ENCODE measurements at regions not wholly inside any gene's neighbourhood (a gene's known extent, or its start where the extent isn't known, plus 50 kb on each side); places are given as distances from the start of the nearest gene placed in this dataset.

GRCh38 chr11:109229682-109230081 lies 192.3 kb upstream of the C11orf87 start:
- Mint-ChIP-seq H3K36me3 (ENCODE audit: low read depth) (no peaks in the 10 kb centered on the region), H3K4me3 (no peak overlapping the region), H3K27me3 (no peaks in the 10 kb centered on the region), H3K4me1 (ENCODE audit: low read depth) (no peaks in the 10 kb centered on the region), H3K27ac (no peak overlapping the region), H3K9me3 (peaks cover 4% of the 10 kb centered on the region)
- ATAC-seq (ENCODE audit: poor library complexity): no peak
- Histone ChIP-seq H3K36me3 (ENCODE audit: insufficient read depth, low read length) (no peaks in the 10 kb centered on the region), H3K4me3 (ENCODE audit: low read length) (no peak overlapping the region), H3K27ac (ENCODE audit: low read depth in 1 of 2, low read length in 2 of 2) (no peak overlapping the region), H3K9me3 (ENCODE audit: control insufficient read depth in 1 of 2, insufficient read depth in 1 of 2, low read length in 2 of 2) (no peaks in the 10 kb centered on the region), H3K4me1 (ENCODE audit: insufficient read depth, low read length) (no peaks in the 10 kb centered on the region), H3K27me3 (ENCODE audit: control insufficient read depth in 1 of 2, insufficient read depth in 2 of 2, low read length in 2 of 2) (no peaks in the 10 kb centered on the region)
- ChIA-PET CTCF (no interaction called here), POLR2A (no interaction called here)
- intact Hi-C loops (cut with DNase I, micrococcal nuclease): no loop called here
- no peak for TF ChIP-seq CTCF (IDR thresholded peaks at IDR 0.05)
- DNase-seq: no peak

GRCh38 chr11:109236188-109236587 lies 185.8 kb upstream of the C11orf87 start:
- Histone ChIP-seq H3K4me1 (ENCODE audit: insufficient read depth, low read length) (no peaks in the 10 kb centered on the region), H3K9me3 (ENCODE audit: control insufficient read depth in 1 of 2, insufficient read depth in 1 of 2, low read length in 2 of 2) (no peaks in the 10 kb centered on the region), H3K36me3 (ENCODE audit: insufficient read depth, low read length) (no peaks in the 10 kb centered on the region), H3K27me3 (ENCODE audit: control insufficient read depth in 1 of 2, insufficient read depth in 2 of 2, low read length in 2 of 2) (no peaks in the 10 kb centered on the region), H3K4me3 (ENCODE audit: low read length) (no peak overlapping the region), H3K27ac (ENCODE audit: low read depth in 1 of 2, low read length in 2 of 2) (no peak overlapping the region)
- H3K4me1 Mint-ChIP-seq (ENCODE audit: low read depth): no peaks in the 10 kb centered on the region
- no peak overlapping the region for H3K27ac Mint-ChIP-seq
- ATAC-seq (ENCODE audit: poor library complexity): no peak
- intact Hi-C loops (cut with DNase I, micrococcal nuclease): no loop called here
- TF ChIP-seq CTCF (IDR thresholded peaks at IDR 0.05): no peak
- H3K36me3 Mint-ChIP-seq (ENCODE audit: low read depth): no peaks in the 10 kb centered on the region
- DNase-seq: no peak
- ChIA-PET CTCF (no interaction called here), POLR2A (no interaction called here)
- H3K27me3 Mint-ChIP-seq: no peaks in the 10 kb centered on the region
- H3K4me3 Mint-ChIP-seq: no peak overlapping the region
- no peaks in the 10 kb centered on the region for H3K9me3 Mint-ChIP-seq

GRCh38 chr11:109236696-109237095 lies 185.3 kb upstream of the C11orf87 start:
- POLR2A ChIA-PET: no interaction called here
- H3K27ac Mint-ChIP-seq: no peak overlapping the region
- no peaks in the 10 kb centered on the region for H3K9me3 Mint-ChIP-seq
- CTCF ChIA-PET: no interaction called here
- no peak overlapping the region for H3K4me3 ChIP-seq (ENCODE audit: low read length)
- no peak for DNase-seq
- H3K27me3 Mint-ChIP-seq: no peaks in the 10 kb centered on the region
- no peak for ATAC-seq (ENCODE audit: poor library complexity)
- H3K36me3 Mint-ChIP-seq (ENCODE audit: low read depth): no peaks in the 10 kb centered on the region
- H3K4me1 Mint-ChIP-seq (ENCODE audit: low read depth): no peaks in the 10 kb centered on the region
- no peaks in the 10 kb centered on the region for H3K36me3 ChIP-seq (ENCODE audit: insufficient read depth, low read length)
- H3K27ac ChIP-seq (ENCODE audit: low read depth in 1 of 2, low read length in 2 of 2): no peak overlapping the region
- intact Hi-C loops (cut with DNase I, micrococcal nuclease): no loop called here
- H3K4me3 Mint-ChIP-seq: no peak overlapping the region
- TF ChIP-seq CTCF (IDR thresholded peaks at IDR 0.05): no peak
- H3K9me3 ChIP-seq (ENCODE audit: control insufficient read depth in 1 of 2, insufficient read depth in 1 of 2, low read length in 2 of 2): no peaks in the 10 kb centered on the region
- H3K4me1 ChIP-seq (ENCODE audit: insufficient read depth, low read length): no peaks in the 10 kb centered on the region
- H3K27me3 ChIP-seq (ENCODE audit: control insufficient read depth in 1 of 2, insufficient read depth in 2 of 2, low read length in 2 of 2): no peaks in the 10 kb centered on the region

Data from CD4-positive, alpha-beta T cell (primary cell).